A673 (cell line): ENCODE measurements at regions not wholly inside any gene's neighbourhood (a gene's known extent, or its start where the extent isn't known, plus 50 kb on each side); places are given as distances from the start of the nearest gene placed in this dataset.

Experiments used
- EZH2 ChIP-seq: fragments of 200-600 bp; sonication (generic); IDR thresholded peaks from 2 replicates; pipeline ENCODE4 v1.6.1; 2017; ENCODE audit warnings: borderline replicate concordance, low read depth, mild to moderate bottlenecking, mixed read lengths, antibody characterized with exemption, low read length; ENCODE audit not compliant: poor library complexity, severe bottlenecking
- TF ChIP-seq, protein P1 (sequence below): fragments of 300-800, 200-600 bp; sonication (generic); conservative IDR thresholded peaks from 2 replicates; pipeline ENCODE4 v1.5.1; 2017; ENCODE audit warnings: low read depth, mild to moderate bottlenecking, antibody characterized with exemption, low read length, moderate library complexity, mixed read lengths

- TF ChIP-seq, protein P1, sequence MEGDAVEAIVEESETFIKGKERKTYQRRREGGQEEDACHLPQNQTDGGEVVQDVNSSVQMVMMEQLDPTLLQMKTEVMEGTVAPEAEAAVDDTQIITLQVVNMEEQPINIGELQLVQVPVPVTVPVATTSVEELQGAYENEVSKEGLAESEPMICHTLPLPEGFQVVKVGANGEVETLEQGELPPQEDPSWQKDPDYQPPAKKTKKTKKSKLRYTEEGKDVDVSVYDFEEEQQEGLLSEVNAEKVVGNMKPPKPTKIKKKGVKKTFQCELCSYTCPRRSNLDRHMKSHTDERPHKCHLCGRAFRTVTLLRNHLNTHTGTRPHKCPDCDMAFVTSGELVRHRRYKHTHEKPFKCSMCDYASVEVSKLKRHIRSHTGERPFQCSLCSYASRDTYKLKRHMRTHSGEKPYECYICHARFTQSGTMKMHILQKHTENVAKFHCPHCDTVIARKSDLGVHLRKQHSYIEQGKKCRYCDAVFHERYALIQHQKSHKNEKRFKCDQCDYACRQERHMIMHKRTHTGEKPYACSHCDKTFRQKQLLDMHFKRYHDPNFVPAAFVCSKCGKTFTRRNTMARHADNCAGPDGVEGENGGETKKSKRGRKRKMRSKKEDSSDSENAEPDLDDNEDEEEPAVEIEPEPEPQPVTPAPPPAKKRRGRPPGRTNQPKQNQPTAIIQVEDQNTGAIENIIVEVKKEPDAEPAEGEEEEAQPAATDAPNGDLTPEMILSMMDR, result no peak
- no peak for TF ChIP-seq EZH2
Measured at GRCh38 chrX:23610495-23610894, 56.8 kb upstream of the PRDX4 start.
